GM12872 (cell line): ENCODE measurements at regions not wholly inside any gene's neighbourhood (a gene's known extent, or its start where the extent isn't known, plus 50 kb on each side); places are given as distances from the start of the nearest gene placed in this dataset.

ENCODE experiments used
- TF ChIP-seq, protein P1 (sequence below): IDR thresholded peaks from 3 replicates; pipeline ENCODE4 v1.5.1; 2011; ENCODE audit warnings: low read depth, mild to moderate bottlenecking, low read length, moderate library complexity; ENCODE audit not compliant: insufficient read depth

DNA sequence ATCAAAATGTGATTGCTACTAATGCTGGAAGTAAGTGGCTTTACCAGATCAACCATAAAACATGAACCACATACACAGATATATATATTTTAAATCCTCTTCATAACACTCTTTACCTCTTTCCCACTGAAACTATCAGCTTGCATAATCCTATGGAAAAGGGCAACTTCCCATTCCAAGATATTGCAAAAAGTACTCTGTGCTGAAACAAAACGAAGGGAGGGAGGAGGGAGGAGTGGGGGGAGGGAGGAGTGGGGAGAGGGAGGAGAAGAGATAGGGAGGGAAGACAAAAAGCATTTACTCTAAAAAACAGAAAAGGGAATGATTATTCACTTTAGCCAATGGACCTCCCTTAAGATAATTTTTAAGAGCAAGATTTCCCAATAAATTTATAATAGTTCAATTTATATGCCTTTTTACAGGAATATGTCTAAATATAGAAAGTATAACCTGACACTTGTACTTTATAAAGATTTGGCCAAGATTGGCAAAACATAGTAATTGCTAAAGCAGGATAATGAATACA, 344.8 kb upstream of the NFE2L3 start:
- TF ChIP-seq, protein P1, sequence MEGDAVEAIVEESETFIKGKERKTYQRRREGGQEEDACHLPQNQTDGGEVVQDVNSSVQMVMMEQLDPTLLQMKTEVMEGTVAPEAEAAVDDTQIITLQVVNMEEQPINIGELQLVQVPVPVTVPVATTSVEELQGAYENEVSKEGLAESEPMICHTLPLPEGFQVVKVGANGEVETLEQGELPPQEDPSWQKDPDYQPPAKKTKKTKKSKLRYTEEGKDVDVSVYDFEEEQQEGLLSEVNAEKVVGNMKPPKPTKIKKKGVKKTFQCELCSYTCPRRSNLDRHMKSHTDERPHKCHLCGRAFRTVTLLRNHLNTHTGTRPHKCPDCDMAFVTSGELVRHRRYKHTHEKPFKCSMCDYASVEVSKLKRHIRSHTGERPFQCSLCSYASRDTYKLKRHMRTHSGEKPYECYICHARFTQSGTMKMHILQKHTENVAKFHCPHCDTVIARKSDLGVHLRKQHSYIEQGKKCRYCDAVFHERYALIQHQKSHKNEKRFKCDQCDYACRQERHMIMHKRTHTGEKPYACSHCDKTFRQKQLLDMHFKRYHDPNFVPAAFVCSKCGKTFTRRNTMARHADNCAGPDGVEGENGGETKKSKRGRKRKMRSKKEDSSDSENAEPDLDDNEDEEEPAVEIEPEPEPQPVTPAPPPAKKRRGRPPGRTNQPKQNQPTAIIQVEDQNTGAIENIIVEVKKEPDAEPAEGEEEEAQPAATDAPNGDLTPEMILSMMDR = no peak

DNA sequence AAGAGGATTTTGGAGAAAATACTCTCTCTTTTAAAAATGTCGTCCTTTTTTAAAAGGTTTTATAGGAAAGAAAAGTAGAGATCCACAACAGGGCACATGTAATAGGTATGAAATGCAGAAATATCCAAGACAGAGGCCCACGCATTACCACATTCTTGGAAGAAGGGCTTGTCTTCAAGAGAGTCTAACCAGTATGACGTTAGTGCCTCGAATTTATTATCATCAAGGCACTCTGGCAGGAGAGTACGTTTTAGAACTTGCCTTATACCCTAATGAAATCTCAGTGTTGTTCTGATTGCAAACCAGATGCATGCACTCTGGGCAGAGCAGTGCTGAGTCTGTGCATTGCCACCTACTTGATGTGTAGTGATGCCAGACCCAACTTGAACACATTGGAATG, 342.6 kb upstream of the NFE2L3 start:
- TF ChIP-seq, protein P1 = no peak

DNA sequence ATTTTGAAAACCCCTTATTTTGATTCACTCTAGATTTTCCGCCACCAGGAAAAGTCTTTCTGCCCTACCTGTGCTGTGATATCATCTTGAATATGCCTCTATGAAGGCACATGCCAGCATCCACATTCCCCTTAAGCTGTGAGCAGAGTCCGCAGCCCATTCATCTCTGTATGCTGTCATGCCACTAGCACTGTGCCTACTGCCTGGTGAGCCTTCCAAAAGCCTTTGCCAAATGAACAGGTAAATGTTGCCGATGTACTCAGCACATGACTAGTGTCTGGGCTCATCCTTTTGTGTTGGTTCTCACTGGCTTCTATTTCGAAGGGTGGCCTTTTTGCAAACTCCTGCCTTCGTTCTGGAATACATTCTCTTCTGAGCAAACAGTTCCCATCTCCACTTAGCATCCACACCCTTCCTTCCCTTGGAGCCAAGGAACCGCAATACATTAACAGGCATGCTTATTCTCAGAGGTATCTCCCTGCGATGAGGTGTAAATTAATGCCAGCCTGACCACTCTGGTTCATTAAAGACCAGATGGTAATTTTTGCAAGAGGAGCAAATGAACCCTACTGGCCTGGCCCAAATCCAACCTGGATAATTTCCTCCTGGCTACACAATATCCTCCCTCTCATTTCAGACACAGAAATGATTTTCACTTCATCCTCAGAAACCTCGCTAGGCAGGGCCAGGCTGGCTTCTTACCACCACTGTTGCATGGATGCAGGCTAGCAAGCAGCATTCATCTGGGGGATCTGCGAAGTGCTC, 339.7 kb upstream of the NFE2L3 start:
- TF ChIP-seq, protein P1 = no peak

DNA sequence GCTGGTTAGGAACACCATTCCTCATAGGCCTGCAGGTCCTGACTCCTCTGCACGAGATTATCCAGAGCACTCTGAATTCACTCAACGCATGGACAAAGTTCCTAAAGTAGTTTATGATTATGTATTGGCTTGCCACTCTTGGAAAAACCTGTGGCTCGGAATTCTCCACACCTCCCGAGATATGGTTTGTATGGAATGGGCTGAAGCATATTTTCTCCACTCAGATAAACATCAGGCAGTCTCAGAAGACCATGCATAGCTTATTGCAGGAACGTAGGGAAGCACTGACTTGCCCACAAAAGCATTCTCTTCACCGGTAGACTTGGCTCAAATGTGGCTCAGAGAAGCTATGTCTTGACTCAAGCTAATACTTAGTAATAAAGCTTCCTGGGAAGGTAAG, 338.6 kb upstream of the NFE2L3 start:
- TF ChIP-seq, protein P1 = no peak

DNA sequence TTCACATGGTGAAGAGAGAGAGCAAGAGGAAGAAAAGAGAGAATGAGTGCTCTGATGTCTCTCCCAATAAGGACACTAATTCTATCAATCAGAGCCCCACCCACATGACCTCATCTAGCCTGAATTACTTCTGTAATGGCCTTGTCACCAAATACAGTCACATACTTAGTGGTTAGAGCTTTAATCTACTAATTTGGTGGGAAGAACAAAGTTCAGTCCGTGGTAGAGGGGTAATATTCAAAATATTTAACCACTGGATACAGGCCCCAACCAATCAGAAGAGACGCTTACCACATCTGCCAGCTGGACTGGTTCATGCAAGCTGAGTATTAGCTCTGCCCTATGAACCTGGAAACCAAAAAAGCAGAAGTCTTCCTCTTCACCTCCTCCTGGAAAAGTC, 336.3 kb upstream of the NFE2L3 start:
- TF ChIP-seq, protein P1 = no peak

DNA sequence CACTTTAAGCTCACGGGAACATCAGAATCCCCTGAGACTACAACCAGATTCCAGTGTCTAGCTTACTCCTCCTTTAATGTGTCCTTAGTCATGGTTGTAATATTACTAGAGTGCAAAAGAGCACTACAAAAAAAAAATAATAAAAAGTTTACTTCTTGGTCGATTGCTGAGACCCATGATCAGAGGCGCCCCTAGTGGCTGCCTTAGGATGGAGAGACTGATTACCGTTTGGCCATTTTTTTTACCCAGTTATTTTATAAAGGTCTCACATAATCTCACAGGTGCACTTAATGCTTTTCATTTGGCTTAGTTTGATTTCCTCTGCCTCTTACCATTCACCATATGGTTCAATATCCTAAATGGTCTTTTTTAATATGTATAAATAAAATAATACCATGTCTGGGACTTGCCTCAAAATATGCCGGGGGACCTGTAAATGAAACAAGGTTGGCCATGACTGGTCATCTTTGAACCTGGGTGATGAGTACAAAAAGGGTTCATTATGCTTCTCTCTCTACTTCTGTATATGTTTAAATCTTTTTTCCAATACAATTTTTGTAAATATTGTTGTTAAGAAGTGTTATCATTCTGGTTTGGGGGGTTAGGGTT, 331.5 kb upstream of the NFE2L3 start:
- TF ChIP-seq, protein P1 = peak; percentile 71

DNA sequence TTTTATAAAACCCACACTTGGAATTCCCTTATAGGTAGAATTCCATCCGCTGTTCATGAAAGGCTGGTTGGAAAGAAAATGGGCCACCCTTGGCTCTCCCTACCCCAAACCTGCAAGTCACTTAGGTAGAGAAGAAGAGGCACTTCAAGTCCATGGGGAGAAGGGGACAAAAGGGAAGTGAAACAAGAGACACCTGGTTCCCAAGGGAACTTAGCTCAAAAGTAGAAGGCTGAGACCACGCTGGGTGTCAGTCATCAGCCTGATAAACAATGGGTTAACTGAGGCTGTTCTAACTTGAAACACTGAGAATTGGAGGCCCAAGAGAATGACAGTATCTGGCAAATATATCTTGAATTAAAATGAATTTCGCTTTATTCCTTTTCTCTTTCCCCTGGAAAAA, 330.8 kb upstream of the NFE2L3 start:
- TF ChIP-seq, protein P1 = no peak
